GM13976 (cell line): ENCODE measurements at regions not wholly inside any gene's neighbourhood (a gene's known extent, or its start where the extent isn't known, plus 50 kb on each side); places are given as distances from the start of the nearest gene placed in this dataset.

Experiments used
- DNase-seq: peaks from one replicate; pipeline ENCODE4 v3.0.0; 2012; ENCODE audit warnings: low spot score
- CTCF ChIP-seq: IDR thresholded peaks from 2 replicates; pipeline ENCODE4 v1.5.1; 2012; ENCODE audit warnings: borderline replicate concordance, mild to moderate bottlenecking; ENCODE audit not compliant: insufficient read depth; ENCODE audit errors: extremely low read depth, missing control alignments, control extremely low read depth
- in situ Hi-C: fragments of 300-500 bp; cut with MboI; formaldehyde crosslinking; loops from one replicate; pipeline ENCODE4 v1.12.0; 2022; ENCODE audit warnings: low sequenced_read_pairs, mixed read lengths, inconsistent platforms; ENCODE audit not compliant: unreplicated experiment

- no peak for DNase-seq
- in situ Hi-C loops = no loop called here
- no peak for TF ChIP-seq CTCF
These were observed 242.1 kb upstream of the ZNF462 start for GRCh38 chr9:106620866-106621265.

- TF ChIP-seq CTCF = no peak
- no peak for DNase-seq
- in situ Hi-C loops = no loop called here
These were observed 241.4 kb upstream of the ZNF462 start for GRCh38 chr9:106621313-106622163.

GRCh38 chr9:106622164-106622487 lies 240.8 kb upstream of the ZNF462 start:
- in situ Hi-C loops = no loop called here
- DNase-seq = no peak
- TF ChIP-seq CTCF = no peak

GRCh38 chr9:106623558-106623957 lies 239.4 kb upstream of the ZNF462 start:
- in situ Hi-C loops = no loop called here
- TF ChIP-seq CTCF = no peak
- DNase-seq = no peak

GRCh38 chr9:106625259-106625789 lies 237.6 kb upstream of the ZNF462 start:
- DNase-seq = no peak
- in situ Hi-C loops = no loop called here
- no peak for TF ChIP-seq CTCF

GRCh38 chr9:106626936-106627335 lies 236.0 kb upstream of the ZNF462 start:
- TF ChIP-seq CTCF = no peak
- in situ Hi-C loops = no loop called here
- no peak for DNase-seq
